ENCODE measurements at regions not wholly inside any gene's neighbourhood (a gene's known extent, or its start where the extent isn't known, plus 50 kb on each side); places are given as distances from the start of the nearest gene placed in this dataset.

- Histone ChIP-seq H3K27ac (no peak overlapping the region), H3K4me1 (peaks cover 2 to 28% (median 17%) of the 10 kb centered on the region in 6 donors), H3K9me3 (no peaks in the 10 kb centered on the region), H3K27me3 (replicated peaks in 1 of 7) (peaks cover 0 to 4% (median 0%) of the 10 kb centered on the region in 7 donors), H3K36me3 (no peaks in the 10 kb centered on the region), H3K4me3 (no peak overlapping the region)
- 78 to 91% (median 81%) methylated on average over 4 of the region's 4 CpGs for WGBS, 5 donors
- intact Hi-C loops (cut with DNase I; ENCODE audit: low total_unique reads), result no loop called here
- no peak for DNase-seq
- no peak for TF ChIP-seq POLR2AphosphoS5 (IDR thresholded peaks at IDR 0.05)
- no peak for TF ChIP-seq POLR2A (IDR thresholded peaks at IDR 0.05)
- no peak for TF ChIP-seq CTCF (IDR thresholded peaks at IDR 0.05 in 8 of 11, conservative IDR thresholded peaks at IDR 0.05 in 3 of 11)
Observed at GRCh38 chr10:43817368-43817767, 168.7 kb upstream of the ZNF32 start.

- H3K27ac ChIP-seq, result peak overlapping the region in 5 of 8 donors; percentile 1 to 42 (median 24)
- WGBS, 5 donors, result 23 to 30% (median 27%) methylated on average over 10 of the region's 10 CpGs
- peak; percentile 82 for DNase-seq
Observed at GRCh38 chr10:43816351-43817321, 168.0 kb upstream of the ZNF32 start.

GRCh38 chr10:43815181-43815885 is 166.7 kb upstream of the ZNF32 start:
- Histone ChIP-seq H3K27ac (peak overlapping the region in 2 of 8 donors; percentile 1 to 42), H3K36me3 (no peaks in the 10 kb centered on the region), H3K9me3 (no peaks in the 10 kb centered on the region), H3K4me3 (no peak overlapping the region), H3K27me3 (replicated peaks in 1 of 7) (peaks cover 0 to 4% (median 0%) of the 10 kb centered on the region in 7 donors), H3K4me1 (peaks cover 2 to 28% (median 19%) of the 10 kb centered on the region in 6 donors)
- intact Hi-C loops (cut with DNase I; ENCODE audit: low total_unique reads), result no loop called here
- no peak for DNase-seq
- TF ChIP-seq POLR2AphosphoS5 (IDR thresholded peaks at IDR 0.05), result no peak
- TF ChIP-seq CTCF (IDR thresholded peaks at IDR 0.05 in 8 of 11, conservative IDR thresholded peaks at IDR 0.05 in 3 of 11), result no peak
- no peak for TF ChIP-seq POLR2A (IDR thresholded peaks at IDR 0.05)
- WGBS, 5 donors, result 87 to 98% (median 90%) methylated on average over 2 of the region's 2 CpGs

More at GRCh38 chr10:43816351-43817321, 168.0 kb upstream of the ZNF32 start:
- TF ChIP-seq CTCF (IDR thresholded peaks at IDR 0.05 in 8 of 11, conservative IDR thresholded peaks at IDR 0.05 in 3 of 11), result no peak
- no peak for TF ChIP-seq POLR2A (IDR thresholded peaks at IDR 0.05)
- peak in 1 of 3 donors; percentile 47 for TF ChIP-seq POLR2AphosphoS5 (IDR thresholded peaks at IDR 0.05)
- Histone ChIP-seq H3K4me1 (peaks cover 2 to 28% (median 17%) of the 10 kb centered on the region in 6 donors), H3K4me3 (peak overlapping the region in 2 of 8 donors; percentile 15 to 24), H3K27me3 (replicated peaks in 1 of 7) (peaks cover 0 to 4% (median 0%) of the 10 kb centered on the region in 7 donors), H3K9me3 (no peaks in the 10 kb centered on the region), H3K36me3 (no peaks in the 10 kb centered on the region)
- intact Hi-C loops (cut with DNase I; ENCODE audit: low total_unique reads), result no loop called here
